Astrocyte (in vitro differentiated cells and primary cell): ENCODE measurements at regions not wholly inside any gene's neighbourhood (a gene's known extent, or its start where the extent isn't known, plus 50 kb on each side); places are given as distances from the start of the nearest gene placed in this dataset.

ENCODE experiments used
- DNase-seq: peaks from one replicate; pipeline ENCODE4 v3.0.0-alpha.2; 2010; ENCODE audit warnings: low read depth
- FAIRE-seq: peaks from 2 replicates; lab custom pipeline; 2011; peaks lifted over from hg19 to GRCh38; lab: Jason Lieb, UNC
- H2AFZ ChIP-seq: 2 replicates; pipeline ENCODE4 v1.6.0; 2012; ENCODE audit warnings: low read depth, low read length, inconsistent platforms
- H3K27ac ChIP-seq: 2 replicates; pipeline ENCODE4 v1.5.1; 2011; ENCODE audit warnings: low read depth, low read length, inconsistent platforms
- H3K27me3 ChIP-seq: 2 replicates; pipeline ENCODE4 v1.6.0; 2011; ENCODE audit warnings: low read length, inconsistent platforms; ENCODE audit not compliant: insufficient read depth
- H3K36me3 ChIP-seq: 2 replicates; pipeline ENCODE4 v1.5.1; 2011; ENCODE audit warnings: low read length, inconsistent platforms; ENCODE audit not compliant: insufficient read depth
- H3K4me1 ChIP-seq: 2 replicates; pipeline ENCODE4 v1.5.1; 2011; ENCODE audit warnings: low read length, inconsistent platforms; ENCODE audit not compliant: insufficient read depth
- H3K4me2 ChIP-seq: 2 replicates; pipeline ENCODE4 v1.6.0; 2012; ENCODE audit warnings: low read length, inconsistent platforms
- H3K4me3 ChIP-seq: 2 replicates; pipeline ENCODE4 v1.5.1; 2011; ENCODE audit warnings: low read depth, mild to moderate bottlenecking, low read length, inconsistent platforms; ENCODE audit not compliant: insufficient read depth
- H3K79me2 ChIP-seq: 2 replicates; pipeline ENCODE4 v1.6.0; 2012; ENCODE audit warnings: mild to moderate bottlenecking, low read length, inconsistent platforms; ENCODE audit not compliant: insufficient read depth
- H3K9ac ChIP-seq: 2 replicates; pipeline ENCODE4 v1.6.0; 2012; ENCODE audit warnings: mild to moderate bottlenecking, low read length, inconsistent platforms
- H3K9me3 ChIP-seq: 2 replicates; pipeline ENCODE4 v1.5.1; 2012; ENCODE audit warnings: low read depth, mild to moderate bottlenecking, low read length, inconsistent platforms; ENCODE audit not compliant: insufficient read depth
- H4K20me1 ChIP-seq: 2 replicates; pipeline ENCODE4 v1.6.0; 2012; ENCODE audit warnings: low read length, inconsistent platforms; ENCODE audit not compliant: insufficient read depth
- H3K27ac Mint-ChIP-seq: one replicate; pipeline ENCODE4 v1.8.0; 2021; ENCODE audit warnings: mild to moderate bottlenecking, mixed read lengths; ENCODE audit not compliant: unreplicated experiment
- H3K27me3 Mint-ChIP-seq: one replicate; pipeline ENCODE4 v1.8.0; 2021; ENCODE audit warnings: low read depth, mixed read lengths; ENCODE audit not compliant: unreplicated experiment
- H3K36me3 Mint-ChIP-seq: one replicate; pipeline ENCODE4 v1.8.0; 2021; ENCODE audit warnings: low read depth, mixed read lengths; ENCODE audit not compliant: unreplicated experiment
- H3K4me1 Mint-ChIP-seq: one replicate; pipeline ENCODE4 v1.8.0; 2021; ENCODE audit warnings: low read depth, mixed read lengths; ENCODE audit not compliant: unreplicated experiment
- H3K4me3 Mint-ChIP-seq: one replicate; pipeline ENCODE4 v1.8.0; 2021; ENCODE audit warnings: mild to moderate bottlenecking, moderate library complexity, mixed read lengths; ENCODE audit not compliant: unreplicated experiment
- H3K9me3 Mint-ChIP-seq: one replicate; pipeline ENCODE4 v1.8.0; 2021; ENCODE audit warnings: mild to moderate bottlenecking, mixed read lengths; ENCODE audit not compliant: unreplicated experiment
- EZH2 ChIP-seq: IDR thresholded peaks from 2 replicates; pipeline ENCODE4 v1.6.1; 2012; ENCODE audit warnings: mild to moderate bottlenecking, low read length, inconsistent platforms; ENCODE audit not compliant: insufficient read depth
- TF ChIP-seq, protein P1 (sequence below): IDR thresholded peaks from 2 replicates; pipeline ENCODE4 v1.5.1; 2011; ENCODE audit warnings: low read depth, mild to moderate bottlenecking, inconsistent platforms, low read length, moderate library complexity; ENCODE audit not compliant: insufficient read depth

DNA sequence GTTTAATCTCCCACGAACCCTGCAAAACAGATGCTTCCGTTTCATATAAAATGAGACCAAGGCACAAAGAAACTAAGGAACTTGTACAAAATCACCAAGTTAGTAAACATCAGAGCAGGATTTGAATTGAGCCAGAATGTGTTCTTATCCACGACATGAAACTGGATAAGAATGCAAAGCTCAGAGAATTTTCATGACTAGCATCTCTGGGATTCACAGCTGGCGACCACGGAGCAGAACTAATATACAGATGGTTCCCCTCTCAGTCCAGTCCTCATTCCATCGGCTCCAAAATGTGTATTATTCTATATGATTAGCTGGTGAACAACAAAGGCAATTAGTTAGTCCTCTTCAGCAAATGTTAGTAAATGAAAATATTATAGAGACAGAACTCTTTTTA, 72.3 kb upstream of the ERG start:
- no peaks in the 10 kb centered on the region for H3K79me2 ChIP-seq
- Mint-ChIP-seq H3K27me3 (peaks cover 10% of the 10 kb centered on the region), H3K9me3 (no peaks in the 10 kb centered on the region), H3K27ac (peak overlapping the region; percentile 11), H3K4me1 (peaks cover 9% of the 10 kb centered on the region), H3K36me3 (no peaks in the 10 kb centered on the region), H3K4me3 (no peak overlapping the region)
- no peak overlapping the region for H3K4me2 ChIP-seq
- no peak overlapping the region for H2AFZ ChIP-seq
- TF ChIP-seq, protein P1, sequence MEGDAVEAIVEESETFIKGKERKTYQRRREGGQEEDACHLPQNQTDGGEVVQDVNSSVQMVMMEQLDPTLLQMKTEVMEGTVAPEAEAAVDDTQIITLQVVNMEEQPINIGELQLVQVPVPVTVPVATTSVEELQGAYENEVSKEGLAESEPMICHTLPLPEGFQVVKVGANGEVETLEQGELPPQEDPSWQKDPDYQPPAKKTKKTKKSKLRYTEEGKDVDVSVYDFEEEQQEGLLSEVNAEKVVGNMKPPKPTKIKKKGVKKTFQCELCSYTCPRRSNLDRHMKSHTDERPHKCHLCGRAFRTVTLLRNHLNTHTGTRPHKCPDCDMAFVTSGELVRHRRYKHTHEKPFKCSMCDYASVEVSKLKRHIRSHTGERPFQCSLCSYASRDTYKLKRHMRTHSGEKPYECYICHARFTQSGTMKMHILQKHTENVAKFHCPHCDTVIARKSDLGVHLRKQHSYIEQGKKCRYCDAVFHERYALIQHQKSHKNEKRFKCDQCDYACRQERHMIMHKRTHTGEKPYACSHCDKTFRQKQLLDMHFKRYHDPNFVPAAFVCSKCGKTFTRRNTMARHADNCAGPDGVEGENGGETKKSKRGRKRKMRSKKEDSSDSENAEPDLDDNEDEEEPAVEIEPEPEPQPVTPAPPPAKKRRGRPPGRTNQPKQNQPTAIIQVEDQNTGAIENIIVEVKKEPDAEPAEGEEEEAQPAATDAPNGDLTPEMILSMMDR: no peak
- no peak for TF ChIP-seq EZH2
- FAIRE-seq (no peak), DNase-seq (peak; percentile 3)
- H4K20me1 ChIP-seq: no peaks in the 10 kb centered on the region
- peaks cover 4% of the 10 kb centered on the region for H3K4me1 ChIP-seq
- H3K9me3 ChIP-seq: no peaks in the 10 kb centered on the region
- no peak overlapping the region for H3K9ac ChIP-seq
- no peak overlapping the region for H3K27ac ChIP-seq
- H3K36me3 ChIP-seq: no peaks in the 10 kb centered on the region
- H3K27me3 ChIP-seq: peaks cover 13% of the 10 kb centered on the region
- no peak overlapping the region for H3K4me3 ChIP-seq

DNA sequence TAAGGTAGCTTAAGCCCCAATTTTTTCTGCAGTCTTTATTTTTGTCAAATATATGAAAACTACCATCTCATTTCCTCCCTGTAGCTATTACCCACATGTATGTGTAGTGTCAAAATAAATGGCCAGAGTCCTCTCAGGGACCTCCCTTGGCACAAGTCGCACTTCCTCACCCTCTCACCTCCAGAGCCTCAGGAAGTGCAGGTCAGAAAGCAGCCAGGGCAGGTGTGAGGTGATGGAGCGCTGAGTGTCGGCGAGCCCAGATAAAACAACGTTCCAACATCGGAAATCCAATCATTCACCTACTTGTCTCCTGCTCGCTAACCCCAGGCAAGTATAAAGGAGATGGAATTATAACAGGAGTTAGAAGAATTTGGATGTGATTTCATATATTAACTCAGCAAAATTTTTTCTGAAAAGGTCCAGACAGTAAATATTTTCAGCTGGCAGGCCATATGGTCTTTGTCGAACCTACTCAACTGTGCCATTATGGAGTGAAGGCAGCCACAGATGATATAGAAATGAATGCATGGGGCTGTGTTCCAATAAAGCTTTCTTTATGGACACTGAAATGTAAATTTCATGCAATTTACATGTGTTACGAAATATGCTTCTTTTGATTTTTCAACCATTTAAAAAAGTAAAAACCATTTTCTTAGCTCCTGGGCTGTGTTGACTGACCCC, 76.8 kb upstream of the ERG start:
- H3K4me2 ChIP-seq: no peak overlapping the region
- TF ChIP-seq, protein P1: no peak
- no peak for TF ChIP-seq EZH2
- no peaks in the 10 kb centered on the region for H3K79me2 ChIP-seq
- no peak overlapping the region for H3K9ac ChIP-seq
- H3K36me3 ChIP-seq: no peaks in the 10 kb centered on the region
- H3K9me3 ChIP-seq: no peaks in the 10 kb centered on the region
- Mint-ChIP-seq H3K27ac (no peak overlapping the region), H3K4me3 (no peak overlapping the region), H3K4me1 (peaks cover 4% of the 10 kb centered on the region), H3K9me3 (peaks cover 11% of the 10 kb centered on the region), H3K36me3 (no peaks in the 10 kb centered on the region), H3K27me3 (peaks cover 15% of the 10 kb centered on the region)
- no peaks in the 10 kb centered on the region for H3K4me1 ChIP-seq
- no peak overlapping the region for H3K4me3 ChIP-seq
- no peak for FAIRE-seq
- H3K27ac ChIP-seq: no peak overlapping the region
- peaks cover 14% of the 10 kb centered on the region for H3K27me3 ChIP-seq
- no peak for DNase-seq
- H4K20me1 ChIP-seq: no peaks in the 10 kb centered on the region
- no peak overlapping the region for H2AFZ ChIP-seq

DNA sequence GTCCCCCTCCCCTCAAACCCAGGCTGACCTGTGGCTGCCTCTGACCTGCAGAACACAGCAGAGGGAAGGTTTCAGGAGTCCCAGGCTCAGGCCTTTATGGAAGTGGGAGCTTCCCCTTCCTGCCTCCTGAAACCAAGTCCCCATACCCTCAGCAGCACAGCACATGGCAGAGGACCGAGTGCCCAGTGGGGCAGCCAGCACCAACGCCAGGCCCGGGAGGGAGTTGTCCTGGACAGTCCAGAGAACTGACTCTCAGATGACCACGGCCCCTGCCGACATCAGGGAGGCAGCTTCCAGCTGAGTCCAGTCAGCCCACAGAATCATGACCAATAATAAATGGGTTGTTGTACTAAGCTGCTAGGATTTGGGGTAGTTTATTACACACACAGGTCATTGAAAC, 79.6 kb upstream of the ERG start:
- no peaks in the 10 kb centered on the region for H3K79me2 ChIP-seq
- peaks cover 15% of the 10 kb centered on the region for H3K9me3 Mint-ChIP-seq
- H3K4me2 ChIP-seq: no peak overlapping the region
- peaks cover 14% of the 10 kb centered on the region for H3K27me3 ChIP-seq
- H3K4me3 ChIP-seq: no peak overlapping the region
- H3K4me3 Mint-ChIP-seq: no peak overlapping the region
- FAIRE-seq: no peak
- no peaks in the 10 kb centered on the region for H3K36me3 ChIP-seq
- no peak overlapping the region for H3K27ac ChIP-seq
- no peak overlapping the region for H3K9ac ChIP-seq
- no peak for DNase-seq
- H3K9me3 ChIP-seq: no peaks in the 10 kb centered on the region
- no peak overlapping the region for H3K27ac Mint-ChIP-seq
- TF ChIP-seq, protein P1: no peak
- no peak for TF ChIP-seq EZH2
- H3K4me1 Mint-ChIP-seq: no peaks in the 10 kb centered on the region
- no peaks in the 10 kb centered on the region for H4K20me1 ChIP-seq
- no peaks in the 10 kb centered on the region for H3K4me1 ChIP-seq
- no peak overlapping the region for H2AFZ ChIP-seq
- H3K27me3 Mint-ChIP-seq: peaks cover 17% of the 10 kb centered on the region
- no peaks in the 10 kb centered on the region for H3K36me3 Mint-ChIP-seq
